ENCODE measurements at regions not wholly inside any gene's neighbourhood (a gene's known extent, or its start where the extent isn't known, plus 50 kb on each side); places are given as distances from the start of the nearest gene placed in this dataset.

- TF ChIP-seq POLR2AphosphoS5 (IDR thresholded peaks at IDR 0.05) (no peak), CTCF (IDR thresholded peaks at IDR 0.05) (no peak)
Measured at GRCh38 chr7:131147604-131148003, 180.1 kb upstream of the MKLN1 start.
